Epithelial cell of proximal tubule (primary cell): ENCODE measurements at regions not wholly inside any gene's neighbourhood (a gene's known extent, or its start where the extent isn't known, plus 50 kb on each side); places are given as distances from the start of the nearest gene placed in this dataset.

Experiments used
- DNase-seq: peaks from one replicate; pipeline ENCODE4 v3.0.0-alpha.2; 2011; ENCODE audit warnings: low read depth
- H3K4me3 ChIP-seq: 2 replicates; pipeline ENCODE4 v1.5.1; 2011; ENCODE audit warnings: low read depth, mild to moderate bottlenecking, low read length
- CTCF ChIP-seq: conservative IDR thresholded peaks from 2 replicates; pipeline ENCODE4 v1.5.1; 2012; ENCODE audit warnings: low read depth, mild to moderate bottlenecking, low read length

- no peak for DNase-seq
- H3K4me3 ChIP-seq: no peak overlapping the region
- TF ChIP-seq CTCF: no peak
These were observed 107.4 kb upstream of the HES1 start for GRCh38 chr3:194028434-194029004.

DNA sequence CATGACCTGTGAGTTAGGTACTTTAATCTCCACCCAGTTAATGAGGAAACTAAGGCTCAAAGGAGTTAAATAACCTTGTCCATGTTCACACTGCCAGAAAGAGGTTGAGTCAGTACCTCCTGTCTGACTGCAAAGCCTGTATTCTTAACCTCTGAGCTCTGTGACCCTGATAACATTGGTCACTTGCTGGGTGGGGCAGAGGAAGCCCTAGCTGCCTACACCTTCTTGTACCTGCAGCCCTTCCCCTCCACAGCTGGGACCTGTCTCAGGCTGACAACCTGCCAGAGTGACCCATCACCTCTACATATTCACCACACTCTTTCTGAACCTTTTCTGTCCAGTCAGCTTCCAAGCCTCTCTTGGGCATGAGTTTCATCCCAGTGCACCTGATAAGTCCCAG lies 106.1 kb upstream of the HES1 start:
- no peak for DNase-seq

DNA sequence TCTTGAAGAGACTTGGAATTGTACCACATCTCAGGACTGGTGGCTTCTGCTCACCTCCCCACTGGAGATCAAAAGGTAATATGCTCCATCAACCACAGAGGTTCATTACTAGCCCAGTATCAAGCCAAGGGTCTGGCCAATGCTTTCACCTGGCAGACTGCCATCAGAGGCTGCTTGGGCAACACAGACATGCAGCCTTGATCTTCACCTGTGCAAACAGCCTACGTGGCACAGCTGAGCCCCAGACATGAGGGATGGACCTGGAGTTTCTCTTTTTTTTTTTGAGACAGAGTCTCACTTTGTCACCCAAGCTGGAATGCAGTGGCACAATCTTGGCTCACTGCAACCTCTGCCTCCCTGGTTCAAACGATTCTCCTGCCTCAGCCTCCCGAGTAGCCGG lies 105.6 kb upstream of the HES1 start:
- no peak for TF ChIP-seq CTCF
- DNase-seq: no peak
- no peak overlapping the region for H3K4me3 ChIP-seq

More for the DNA sequence above, 106.1 kb upstream of the HES1 start:
- no peak for TF ChIP-seq CTCF
- H3K4me3 ChIP-seq: no peak overlapping the region

DNA sequence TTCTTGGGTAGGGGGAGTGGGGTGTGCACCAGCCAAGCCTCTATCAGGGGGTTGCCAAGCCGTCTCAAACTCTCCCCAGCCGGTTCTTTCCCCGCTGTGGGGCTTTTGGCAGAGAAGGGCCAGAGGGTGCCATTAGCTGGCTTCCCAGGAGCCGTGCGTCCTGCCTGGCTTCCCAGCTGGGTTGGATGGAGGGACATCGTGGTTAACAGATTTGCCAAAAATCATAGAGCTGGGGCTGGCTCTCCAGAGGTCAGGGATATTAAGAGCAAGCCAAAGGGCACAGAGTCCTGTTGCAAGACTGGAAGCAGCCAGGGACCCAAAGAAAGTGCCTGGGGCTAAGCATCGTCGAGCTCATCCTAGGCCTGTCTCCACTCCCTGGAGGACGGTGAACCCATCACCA lies 104.6 kb upstream of the HES1 start:
- no peak for DNase-seq
- TF ChIP-seq CTCF: no peak
- H3K4me3 ChIP-seq: no peak overlapping the region

DNA sequence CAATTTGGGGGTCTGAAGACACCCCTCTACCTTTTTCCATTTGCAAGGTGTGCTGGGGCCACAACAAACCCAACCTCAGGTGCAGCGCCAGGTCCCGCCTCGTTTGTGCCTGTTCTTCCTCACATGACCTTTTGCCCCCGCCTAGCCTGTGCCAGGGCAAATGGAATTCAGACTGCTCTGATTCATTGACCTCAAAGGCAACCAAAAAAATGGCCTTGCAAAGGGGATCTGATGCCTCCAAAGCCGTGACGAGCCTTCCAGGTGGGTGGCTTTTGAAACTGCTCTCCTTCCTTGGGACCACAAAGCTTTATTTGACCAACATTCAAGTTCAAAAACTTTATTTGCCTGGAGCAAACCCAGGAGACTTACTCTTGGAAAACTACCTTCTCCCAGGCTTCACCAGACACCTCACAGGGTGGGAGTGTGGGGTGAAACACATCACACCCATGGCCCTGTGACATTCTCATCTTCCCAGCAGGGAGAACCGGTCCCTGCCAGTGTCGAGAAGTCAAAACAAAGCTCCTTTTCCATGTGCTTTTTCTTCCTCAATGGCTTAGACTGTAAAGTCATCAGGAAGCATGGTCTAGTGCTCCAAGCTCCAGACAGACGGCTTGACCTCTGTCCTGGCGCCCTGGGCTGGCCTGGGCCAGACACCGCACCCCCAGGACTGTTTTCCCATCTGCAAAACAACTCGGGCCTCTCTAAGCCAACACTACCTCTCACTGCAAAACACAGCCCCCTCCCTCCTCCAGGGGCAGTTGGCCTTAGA lies 103.9 kb upstream of the HES1 start:
- no peak for TF ChIP-seq CTCF
- no peak for DNase-seq
- no peak overlapping the region for H3K4me3 ChIP-seq

DNA sequence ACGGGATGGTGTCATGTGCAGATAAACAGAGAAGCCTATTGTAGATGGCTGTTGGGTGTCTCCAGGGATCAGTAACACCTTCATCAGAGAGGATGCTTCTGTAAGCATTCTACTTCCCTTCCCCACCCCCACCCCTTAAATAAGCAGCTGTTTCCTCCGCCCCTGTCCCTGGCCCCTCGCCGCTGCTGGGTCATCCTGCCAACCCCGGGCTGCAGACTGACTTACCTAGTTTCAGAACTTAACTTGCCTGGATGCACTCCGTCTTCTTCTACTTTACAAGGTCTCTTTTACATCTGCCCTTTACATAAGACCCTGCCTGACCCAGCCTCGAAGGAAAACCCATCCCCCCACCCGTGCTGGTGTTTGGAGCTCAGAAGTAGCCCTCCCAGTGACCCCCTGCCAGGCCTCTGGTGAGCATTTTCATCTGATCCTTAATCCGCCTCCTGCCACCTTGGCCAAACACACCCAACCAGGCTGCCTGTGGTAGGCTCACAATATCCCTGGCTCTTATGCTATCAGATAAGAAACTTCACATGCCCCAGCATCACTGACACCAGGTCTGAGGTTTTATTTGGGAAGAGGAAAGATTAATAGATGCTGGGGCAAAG lies 103.0 kb upstream of the HES1 start:
- DNase-seq: no peak

More for the DNA sequence above, 103.0 kb upstream of the HES1 start:
- H3K4me3 ChIP-seq: no peak overlapping the region
- no peak for TF ChIP-seq CTCF
